GM23248 (cell line): ENCODE measurements at regions not wholly inside any gene's neighbourhood (a gene's known extent, or its start where the extent isn't known, plus 50 kb on each side); places are given as distances from the start of the nearest gene placed in this dataset.

ENCODE experiments used
- EZH2 ChIP-seq: fragments of 200-600 bp; sonication (generic); IDR thresholded peaks from 2 replicates; pipeline ENCODE4 v1.6.1; 2018; ENCODE audit warnings: antibody characterized with exemption, mild to moderate bottlenecking; ENCODE audit not compliant: insufficient read depth, poor library complexity, severe bottlenecking
- EZH2phosphoT487 ChIP-seq: fragments of 200-600 bp; sonication (generic); IDR thresholded peaks from 2 replicates; pipeline ENCODE4 v1.6.1; 2018; ENCODE audit warnings: antibody characterized with exemption, moderate library complexity, mild to moderate bottlenecking, low read depth; ENCODE audit not compliant: insufficient read depth

- TF ChIP-seq EZH2phosphoT487 (no peak), EZH2 (no peak)
Measured at GRCh38 chr1:173295391-173295790, 88.3 kb upstream of the TNFSF4 start.
